GM10266 (cell line): ENCODE measurements at regions not wholly inside any gene's neighbourhood (a gene's known extent, or its start where the extent isn't known, plus 50 kb on each side); places are given as distances from the start of the nearest gene placed in this dataset.

ENCODE experiments used
- DNase-seq: peaks from one replicate; pipeline ENCODE4 v3.0.0; 2012; ENCODE audit errors: extremely low spot score
- CTCF ChIP-seq: IDR thresholded peaks from 2 replicates; pipeline ENCODE4 v1.5.1; 2012; ENCODE audit warnings: mild to moderate bottlenecking, low read depth; ENCODE audit not compliant: control insufficient read depth, insufficient read depth; ENCODE audit errors: missing control alignments

- DNase-seq = no peak
- TF ChIP-seq CTCF = no peak
Observed at GRCh38 chr6:149150301-149150700, 167.2 kb upstream of the TAB2 start.

- no peak for DNase-seq
- TF ChIP-seq CTCF = no peak
Observed at GRCh38 chr6:149150801-149151398, 166.6 kb upstream of the TAB2 start.

GRCh38 chr6:149152521-149152920, 165.0 kb upstream of the TAB2 start:
- no peak for TF ChIP-seq CTCF
- no peak for DNase-seq

- no peak for DNase-seq
Observed at GRCh38 chr6:149153100-149153499, 164.4 kb upstream of the TAB2 start.

GRCh38 chr6:149153693-149154092, 163.8 kb upstream of the TAB2 start:
- TF ChIP-seq CTCF = no peak
- DNase-seq = no peak

More at GRCh38 chr6:149153100-149153499, 164.4 kb upstream of the TAB2 start:
- TF ChIP-seq CTCF = no peak

GRCh38 chr6:149154261-149154821, 163.2 kb upstream of the TAB2 start:
- DNase-seq = no peak
- no peak for TF ChIP-seq CTCF

GRCh38 chr6:149157126-149157525, 160.4 kb upstream of the TAB2 start:
- TF ChIP-seq CTCF = no peak
- DNase-seq = no peak
